ENCODE measurements at regions not wholly inside any gene's neighbourhood (a gene's known extent, or its start where the extent isn't known, plus 50 kb on each side); places are given as distances from the start of the nearest gene placed in this dataset.

- TF ChIP-seq ATF2 (IDR thresholded peaks at IDR 0.05; ENCODE audit: low read length) = no peak
- TF ChIP-seq NANOG (IDR thresholded peaks at IDR 0.05; ENCODE audit: insufficient read depth, low read depth, low read length, poor library complexity, severe bottlenecking) = no peak
Measured at GRCh38 chrX:123807835-123808416, 51.9 kb upstream of the XIAP start (continued).
